ENCODE measurements at regions not wholly inside any gene's neighbourhood (a gene's known extent, or its start where the extent isn't known, plus 50 kb on each side); places are given as distances from the start of the nearest gene placed in this dataset.

GRCh38 chr6:88349511-88349910 lies 183.4 kb upstream of the CNR1 start:
- TF ChIP-seq CTCF (IDR thresholded peaks at IDR 0.05; ENCODE audit: low read length) (no peak), EZH2 (optimal IDR thresholded peaks at IDR 0.05; ENCODE audit: low read depth, low read length) (no peak)

Measured in MM.1S (cell line).